ENCODE measurements at regions not wholly inside any gene's neighbourhood (a gene's known extent, or its start where the extent isn't known, plus 50 kb on each side); places are given as distances from the start of the nearest gene placed in this dataset.
A peak's percentile ranks its signal among the peaks of the same experiment; 100 is the strongest.

DNA sequence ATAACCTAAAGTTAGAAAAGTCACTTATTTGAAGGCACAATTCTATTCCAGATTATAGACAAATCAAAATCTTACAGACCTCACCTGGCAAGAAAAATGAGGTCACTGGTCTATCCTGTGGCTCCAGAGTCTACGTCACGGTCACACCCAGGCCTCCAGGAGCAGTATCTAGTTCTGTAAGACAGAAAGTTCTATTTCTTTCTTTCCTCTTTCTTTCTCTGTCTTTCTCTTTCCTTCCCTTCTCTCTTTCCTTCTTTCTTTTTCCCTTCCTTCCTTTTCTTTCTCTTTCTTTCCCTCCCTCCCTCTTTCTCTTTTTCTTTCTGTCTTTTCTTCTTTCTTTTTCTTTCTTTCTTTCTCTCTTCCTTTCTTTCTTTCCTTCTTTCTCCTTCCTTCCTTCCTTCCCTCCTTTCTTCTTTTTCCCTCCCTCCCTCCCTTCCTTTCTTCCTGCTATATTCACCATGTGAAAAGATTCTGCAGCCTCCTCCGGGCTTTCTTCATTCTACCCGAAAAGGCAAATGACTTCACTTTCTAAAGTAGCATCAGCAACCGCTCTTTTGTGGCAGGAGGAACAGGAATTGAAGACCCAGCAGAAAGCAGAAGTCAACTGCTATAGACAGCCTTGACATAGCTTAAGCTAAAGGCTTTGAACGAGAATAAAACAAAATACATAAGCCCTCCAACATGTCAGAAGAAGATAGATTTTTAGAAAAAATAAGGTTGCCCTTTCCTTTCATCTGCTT lies 83.9 kb upstream of the SIRPG start:
- no peak for DNase-seq (ENCODE audit: unreplicated experiment)
- no peak overlapping the region for H3K4me3 Mint-ChIP-seq (ENCODE audit: unreplicated experiment)
- no TSS peak for BruUV-seq (replicated peaks)
- no peaks in the 10 kb centered on the region for H3K9me3 Mint-ChIP-seq (ENCODE audit: unreplicated experiment)
- no peak for TF ChIP-seq CTCF (IDR thresholded peaks at IDR 0.05; ENCODE audit: unreplicated experiment)
- CTCF ChIA-PET: interaction anchor here (0.6 to 0.8 kb wide), 2 partner anchors 16 to 86 kb away, joined by 3 read pairs; no protein-coding TSS in a partner anchor
- no peaks in the 10 kb centered on the region for H3K4me1 Mint-ChIP-seq (ENCODE audit: insufficient read depth, unreplicated experiment)
- H3K27ac Mint-ChIP-seq (ENCODE audit: low read depth, unreplicated experiment): no peak overlapping the region
- intact Hi-C loops (cut with micrococcal nuclease): no loop called here
- H3K36me3 Mint-ChIP-seq (ENCODE audit: insufficient read depth, unreplicated experiment): no peaks in the 10 kb centered on the region
- no peaks in the 10 kb centered on the region for H3K27me3 Mint-ChIP-seq (ENCODE audit: insufficient read depth, unreplicated experiment)
- POLR2A ChIA-PET: interaction anchor here (0.7 kb wide), 1 partner anchor 720 kb away, joined by 3 read pairs; no protein-coding TSS in a partner anchor

DNA sequence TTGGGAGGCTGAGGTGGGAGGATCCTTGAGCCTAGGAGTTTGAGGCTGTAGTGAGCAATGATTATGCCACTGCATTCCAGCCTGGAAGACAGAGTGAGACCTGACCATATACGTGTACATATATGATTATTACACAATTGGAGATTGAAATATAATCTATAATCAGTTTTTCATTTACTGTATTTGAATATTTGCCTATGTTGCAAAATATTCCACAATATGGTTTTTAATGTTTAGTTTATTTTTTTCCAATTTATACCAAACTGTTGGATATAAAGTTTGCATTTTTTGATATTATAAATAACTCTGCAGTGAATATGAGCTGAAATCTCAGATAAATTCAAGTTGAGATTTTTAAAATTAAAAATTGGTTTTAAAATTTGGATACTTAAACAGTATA lies 79.6 kb upstream of the SIRPG start:
- Mint-ChIP-seq H3K27ac (ENCODE audit: low read depth, unreplicated experiment) (no peak overlapping the region), H3K9me3 (ENCODE audit: unreplicated experiment) (no peaks in the 10 kb centered on the region), H3K27me3 (ENCODE audit: insufficient read depth, unreplicated experiment) (no peaks in the 10 kb centered on the region), H3K4me3 (ENCODE audit: unreplicated experiment) (no peak overlapping the region), H3K36me3 (ENCODE audit: insufficient read depth, unreplicated experiment) (no peaks in the 10 kb centered on the region), H3K4me1 (ENCODE audit: insufficient read depth, unreplicated experiment) (no peaks in the 10 kb centered on the region)
- ChIA-PET POLR2A (interaction anchor here (0.8 to 1.3 kb wide), 3 partner anchors 19 to 231 kb away, joined by 3 to 6 read pairs (median 4); no protein-coding TSS in a partner anchor), CTCF (interaction anchor here (0.6 to 2.5 kb wide), 7 partner anchors 22 to 356 kb away, joined by 3 to 11 read pairs (median 4); no protein-coding TSS in a partner anchor)
- no TSS peak for BruUV-seq (replicated peaks)
- DNase-seq (ENCODE audit: unreplicated experiment): no peak
- TF ChIP-seq CTCF (IDR thresholded peaks at IDR 0.05; ENCODE audit: unreplicated experiment): no peak
- intact Hi-C loops (cut with micrococcal nuclease): no loop called here

DNA sequence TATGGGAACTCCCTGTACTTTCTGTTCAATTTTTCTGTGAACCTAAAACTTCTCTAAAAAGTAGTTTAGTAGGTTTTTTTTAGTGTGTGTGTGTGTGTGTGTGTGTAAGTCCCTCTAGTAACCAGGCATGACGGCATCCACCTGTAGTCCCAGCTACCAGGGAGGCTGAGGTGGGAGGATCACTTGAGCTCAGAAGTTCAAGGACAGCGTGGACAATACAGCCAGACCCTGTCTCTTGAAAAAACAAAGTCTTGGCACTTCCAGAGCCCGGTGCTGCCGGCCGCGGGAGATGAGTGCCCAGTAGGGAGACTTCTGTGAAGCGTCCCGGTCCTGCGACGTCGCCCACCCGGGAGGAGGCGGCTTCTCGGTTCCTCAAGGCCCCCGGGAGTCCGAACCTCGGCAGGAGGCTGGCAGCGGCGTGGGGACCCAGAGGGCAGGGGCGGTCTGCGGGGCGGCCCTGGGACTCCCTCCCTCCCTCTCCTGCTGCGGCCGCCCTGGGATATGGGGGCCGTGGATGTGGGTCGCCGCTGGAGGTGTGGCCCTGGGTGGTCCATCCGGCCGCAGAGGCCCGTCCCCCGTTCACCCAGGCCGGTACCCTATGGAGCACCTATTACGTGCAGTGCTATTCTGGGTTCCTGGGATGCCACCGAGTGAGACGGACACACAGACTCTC lies 78.0 kb upstream of the SIRPG start:
- Mint-ChIP-seq H3K36me3 (ENCODE audit: insufficient read depth, unreplicated experiment) (no peaks in the 10 kb centered on the region), H3K27ac (ENCODE audit: low read depth, unreplicated experiment) (no peak overlapping the region), H3K4me3 (ENCODE audit: unreplicated experiment) (no peak overlapping the region), H3K4me1 (ENCODE audit: insufficient read depth, unreplicated experiment) (no peaks in the 10 kb centered on the region), H3K27me3 (ENCODE audit: insufficient read depth, unreplicated experiment) (no peaks in the 10 kb centered on the region), H3K9me3 (ENCODE audit: unreplicated experiment) (no peaks in the 10 kb centered on the region)
- no peak for DNase-seq (ENCODE audit: unreplicated experiment)
- no TSS peak for BruUV-seq (replicated peaks)
- no peak for TF ChIP-seq CTCF (IDR thresholded peaks at IDR 0.05; ENCODE audit: unreplicated experiment)
- ChIA-PET POLR2A (interaction anchor here (1.1 to 3.0 kb wide), 6 partner anchors 12 to 230 kb away, joined by 3 to 20 read pairs (median 5); no protein-coding TSS in a partner anchor), CTCF (interaction anchor here (0.6 to 5.2 kb wide), 11 partner anchors 9 to 818 kb away, joined by 3 to 152 read pairs (median 4); no protein-coding TSS in a partner anchor)
- intact Hi-C loops (cut with micrococcal nuclease): no loop called here

- BruUV-seq (replicated peaks): no TSS peak
- CTCF ChIA-PET: interaction anchor here (0.6 to 5.2 kb wide), 40 partner anchors 8 to 1021 kb away, joined by 3 to 152 read pairs (median 4); no protein-coding TSS in a partner anchor
- intact Hi-C loops (cut with micrococcal nuclease): loop anchor here (1.0 kb wide), 3 partner anchors 178 to 225 kb away; no protein-coding TSS in a partner anchor
These were observed 76.8 kb upstream of the SIRPG start for GRCh38 chr20:1734269-1734858.

More at GRCh38 chr20:1734269-1734858, 76.8 kb upstream of the SIRPG start:
- Mint-ChIP-seq H3K36me3 (ENCODE audit: insufficient read depth, unreplicated experiment) (no peaks in the 10 kb centered on the region), H3K27me3 (ENCODE audit: insufficient read depth, unreplicated experiment) (no peaks in the 10 kb centered on the region), H3K9me3 (ENCODE audit: unreplicated experiment) (no peaks in the 10 kb centered on the region), H3K4me1 (ENCODE audit: insufficient read depth, unreplicated experiment) (no peaks in the 10 kb centered on the region), H3K27ac (ENCODE audit: low read depth, unreplicated experiment) (no peak overlapping the region), H3K4me3 (ENCODE audit: unreplicated experiment) (no peak overlapping the region)
- POLR2A ChIA-PET: interaction anchor here (0.6 to 3.0 kb wide), 11 partner anchors 14 to 259 kb away, joined by 3 to 20 read pairs (median 4); no protein-coding TSS in a partner anchor
- TF ChIP-seq CTCF (IDR thresholded peaks at IDR 0.05; ENCODE audit: unreplicated experiment): peak; percentile 48
- peak; percentile 52 for DNase-seq (ENCODE audit: unreplicated experiment)

Measured in MCF 10A (cell line).